ENCODE measurements at regions not wholly inside any gene's neighbourhood (a gene's known extent, or its start where the extent isn't known, plus 50 kb on each side); places are given as distances from the start of the nearest gene placed in this dataset.

GRCh38 chr4:159829184-159829583 lies 726.3 kb downstream of the RAPGEF2 start:
- H4K8ac ChIP-seq (ENCODE audit: low read depth, low read length), result no peak overlapping the region
- no peak overlapping the region for H2BK12ac ChIP-seq (ENCODE audit: low read length)
- H4K91ac ChIP-seq (ENCODE audit: low read depth, low read length), result no peak overlapping the region
- no peak overlapping the region for H3K18ac ChIP-seq (ENCODE audit: low read length)
- H4K12ac ChIP-seq (ENCODE audit: low read depth, low read length), result no peak overlapping the region
- H3K9ac ChIP-seq (ENCODE audit: low read length), result no peak overlapping the region
- H3K36me3 ChIP-seq (ENCODE audit: control insufficient read depth in 1 of 2, insufficient read depth in 2 of 2, low read length in 2 of 2), result no peaks in the 10 kb centered on the region
- H3K9me3 ChIP-seq (ENCODE audit: insufficient read depth, low read depth, low read length), result no peaks in the 10 kb centered on the region
- H3K4me1 ChIP-seq (ENCODE audit: control insufficient read depth in 1 of 2, insufficient read depth in 2 of 2, low read length in 2 of 2), result no peaks in the 10 kb centered on the region
- DNase-seq, result no peak
- H3K23ac ChIP-seq (ENCODE audit: low read length), result no peak overlapping the region
- no peak overlapping the region for H2BK120ac ChIP-seq (ENCODE audit: insufficient read depth, low read length, poor library complexity)
- no peak overlapping the region for H3K27ac ChIP-seq (ENCODE audit: low read depth, low read length)
- H3K79me1 ChIP-seq (ENCODE audit: low read length), result no peaks in the 10 kb centered on the region
- H2BK5ac ChIP-seq (ENCODE audit: low read depth, low read length, poor library complexity), result no peak overlapping the region
- H3K14ac ChIP-seq (ENCODE audit: low read length), result no peak overlapping the region
- no peak overlapping the region for H3K4me2 ChIP-seq (ENCODE audit: low read length)
- no peak overlapping the region for H3K4ac ChIP-seq (ENCODE audit: low read depth, low read length)
- H3K79me2 ChIP-seq (ENCODE audit: control insufficient read depth, insufficient read depth, low read length, poor library complexity), result no peaks in the 10 kb centered on the region
- H3K4me3 ChIP-seq (ENCODE audit: low read depth, low read length), result no peak overlapping the region
- no peaks in the 10 kb centered on the region for H3K27me3 ChIP-seq (ENCODE audit: insufficient read depth, low read length)
- no peak overlapping the region for H2AK5ac ChIP-seq (ENCODE audit: low read length)
- H2AFZ ChIP-seq (ENCODE audit: insufficient read depth, low read length, poor library complexity), result no peak overlapping the region
- WGBS (ENCODE audit: extremely low coverage, insufficient coverage, insufficient read length), result no CpG with 5 or more reads among the region's 2 CpGs

- H4K8ac ChIP-seq (ENCODE audit: low read depth, low read length), result no peak overlapping the region
- no peaks in the 10 kb centered on the region for H3K9me3 ChIP-seq (ENCODE audit: insufficient read depth, low read depth, low read length)
- H3K18ac ChIP-seq (ENCODE audit: low read length), result no peak overlapping the region
- H3K79me1 ChIP-seq (ENCODE audit: low read length), result no peaks in the 10 kb centered on the region
- H4K91ac ChIP-seq (ENCODE audit: low read depth, low read length), result no peak overlapping the region
- H2AK5ac ChIP-seq (ENCODE audit: low read length), result no peak overlapping the region
- H3K14ac ChIP-seq (ENCODE audit: low read length), result no peak overlapping the region
- no peak overlapping the region for H2BK5ac ChIP-seq (ENCODE audit: low read depth, low read length, poor library complexity)
- no peak overlapping the region for H3K23ac ChIP-seq (ENCODE audit: low read length)
- H3K27me3 ChIP-seq (ENCODE audit: insufficient read depth, low read length), result no peaks in the 10 kb centered on the region
- no peaks in the 10 kb centered on the region for H3K79me2 ChIP-seq (ENCODE audit: control insufficient read depth, insufficient read depth, low read length, poor library complexity)
- H3K9ac ChIP-seq (ENCODE audit: low read length), result no peak overlapping the region
- H3K27ac ChIP-seq (ENCODE audit: low read depth, low read length), result no peak overlapping the region
- no peak overlapping the region for H3K4ac ChIP-seq (ENCODE audit: low read depth, low read length)
- H3K4me2 ChIP-seq (ENCODE audit: low read length), result no peak overlapping the region
- H3K36me3 ChIP-seq (ENCODE audit: control insufficient read depth in 1 of 2, insufficient read depth in 2 of 2, low read length in 2 of 2), result no peaks in the 10 kb centered on the region
- no peak overlapping the region for H2BK12ac ChIP-seq (ENCODE audit: low read length)
- no peak overlapping the region for H4K12ac ChIP-seq (ENCODE audit: low read depth, low read length)
- no CpG with 5 or more reads among the region's 3 CpGs for WGBS (ENCODE audit: extremely low coverage, insufficient coverage, insufficient read length)
- H2BK120ac ChIP-seq (ENCODE audit: insufficient read depth, low read length, poor library complexity), result no peak overlapping the region
- no peak overlapping the region for H2AFZ ChIP-seq (ENCODE audit: insufficient read depth, low read length, poor library complexity)
- no peak for DNase-seq
- H3K4me3 ChIP-seq (ENCODE audit: low read depth, low read length), result no peak overlapping the region
- no peaks in the 10 kb centered on the region for H3K4me1 ChIP-seq (ENCODE audit: control insufficient read depth in 1 of 2, insufficient read depth in 2 of 2, low read length in 2 of 2)
These were observed 734.2 kb downstream of the RAPGEF2 start for GRCh38 chr4:159837071-159837470.

- Histone ChIP-seq H3K9ac (ENCODE audit: low read length) (no peak overlapping the region), H3K23ac (ENCODE audit: low read length) (no peak overlapping the region), H3K36me3 (ENCODE audit: control insufficient read depth in 1 of 2, insufficient read depth in 2 of 2, low read length in 2 of 2) (no peaks in the 10 kb centered on the region), H3K27me3 (ENCODE audit: insufficient read depth, low read length) (no peaks in the 10 kb centered on the region), H3K4me1 (ENCODE audit: control insufficient read depth in 1 of 2, insufficient read depth in 2 of 2, low read length in 2 of 2) (peaks cover 0 to 2% of the 10 kb centered on the region in 2 experiments), H4K91ac (ENCODE audit: low read depth, low read length) (no peak overlapping the region), H2BK5ac (ENCODE audit: low read depth, low read length, poor library complexity) (no peak overlapping the region), H3K27ac (ENCODE audit: low read depth, low read length) (no peak overlapping the region), H2BK12ac (ENCODE audit: low read length) (no peak overlapping the region), H3K79me2 (ENCODE audit: control insufficient read depth, insufficient read depth, low read length, poor library complexity) (no peaks in the 10 kb centered on the region), H3K9me3 (ENCODE audit: insufficient read depth, low read depth, low read length) (peaks cover 3% of the 10 kb centered on the region), H3K79me1 (ENCODE audit: low read length) (no peaks in the 10 kb centered on the region), H3K4ac (ENCODE audit: low read depth, low read length) (no peak overlapping the region), H2AK5ac (ENCODE audit: low read length) (no peak overlapping the region), H4K12ac (ENCODE audit: low read depth, low read length) (no peak overlapping the region), H4K8ac (ENCODE audit: low read depth, low read length) (no peak overlapping the region), H3K4me3 (ENCODE audit: low read depth, low read length) (no peak overlapping the region), H3K4me2 (ENCODE audit: low read length) (no peak overlapping the region), H3K18ac (ENCODE audit: low read length) (no peak overlapping the region), H2BK120ac (ENCODE audit: insufficient read depth, low read length, poor library complexity) (peak overlapping the region; percentile 31), H3K14ac (ENCODE audit: low read length) (no peak overlapping the region), H2AFZ (ENCODE audit: insufficient read depth, low read length, poor library complexity) (no peak overlapping the region)
- no CpG with 5 or more reads among the region's 1 CpG for WGBS (ENCODE audit: extremely low coverage, insufficient coverage, insufficient read length)
- DNase-seq, result no peak
These were observed 752.9 kb downstream of the RAPGEF2 start for GRCh38 chr4:159855731-159856130.

- H3K9ac ChIP-seq (ENCODE audit: low read length), result no peak overlapping the region
- H2BK12ac ChIP-seq (ENCODE audit: low read length), result no peak overlapping the region
- H2BK120ac ChIP-seq (ENCODE audit: insufficient read depth, low read length, poor library complexity), result no peak overlapping the region
- H3K4ac ChIP-seq (ENCODE audit: low read depth, low read length), result no peak overlapping the region
- no peak overlapping the region for H2AFZ ChIP-seq (ENCODE audit: insufficient read depth, low read length, poor library complexity)
- H3K4me3 ChIP-seq (ENCODE audit: low read depth, low read length), result no peak overlapping the region
- H3K4me2 ChIP-seq (ENCODE audit: low read length), result no peak overlapping the region
- H3K27ac ChIP-seq (ENCODE audit: low read depth, low read length), result no peak overlapping the region
- DNase-seq, result no peak
- no peaks in the 10 kb centered on the region for H3K36me3 ChIP-seq (ENCODE audit: control insufficient read depth in 1 of 2, insufficient read depth in 2 of 2, low read length in 2 of 2)
- H2BK5ac ChIP-seq (ENCODE audit: low read depth, low read length, poor library complexity), result no peak overlapping the region
- H3K27me3 ChIP-seq (ENCODE audit: insufficient read depth, low read length), result no peaks in the 10 kb centered on the region
- H3K79me1 ChIP-seq (ENCODE audit: low read length), result no peaks in the 10 kb centered on the region
- no peak overlapping the region for H3K14ac ChIP-seq (ENCODE audit: low read length)
- no peaks in the 10 kb centered on the region for H3K79me2 ChIP-seq (ENCODE audit: control insufficient read depth, insufficient read depth, low read length, poor library complexity)
- no peak overlapping the region for H3K23ac ChIP-seq (ENCODE audit: low read length)
- peaks cover 0 to 2% of the 10 kb centered on the region in 2 experiments for H3K4me1 ChIP-seq (ENCODE audit: control insufficient read depth in 1 of 2, insufficient read depth in 2 of 2, low read length in 2 of 2)
- no peak overlapping the region for H4K91ac ChIP-seq (ENCODE audit: low read depth, low read length)
- H3K18ac ChIP-seq (ENCODE audit: low read length), result no peak overlapping the region
- H4K8ac ChIP-seq (ENCODE audit: low read depth, low read length), result no peak overlapping the region
- no CpG with 5 or more reads among the region's 5 CpGs for WGBS (ENCODE audit: extremely low coverage, insufficient coverage, insufficient read length)
- peaks cover 3% of the 10 kb centered on the region for H3K9me3 ChIP-seq (ENCODE audit: insufficient read depth, low read depth, low read length)
- H2AK5ac ChIP-seq (ENCODE audit: low read length), result no peak overlapping the region
- H4K12ac ChIP-seq (ENCODE audit: low read depth, low read length), result no peak overlapping the region
These were observed 753.6 kb downstream of the RAPGEF2 start for GRCh38 chr4:159856451-159856850.
